ENCODE measurements at regions not wholly inside any gene's neighbourhood (a gene's known extent, or its start where the extent isn't known, plus 50 kb on each side); places are given as distances from the start of the nearest gene placed in this dataset.

GRCh38 chr9:107805201-107805600 lies 315.6 kb upstream of the KLF4 start:
- Histone ChIP-seq H3K36me3 (ENCODE audit: control insufficient read depth, low read length) (no peaks in the 10 kb centered on the region), H3K4me3 (ENCODE audit: low read length) (no peak overlapping the region), H3K4me2 (ENCODE audit: low read length) (no peak overlapping the region), H3K27ac (ENCODE audit: low read depth, low read length) (no peak overlapping the region), H3K9me2 (replicated peaks; ENCODE audit: control insufficient read depth, low read length) (no peaks in the 10 kb centered on the region), H4K20me1 (ENCODE audit: control insufficient read depth, insufficient read depth, low read depth, low read length) (no peaks in the 10 kb centered on the region), H3K79me2 (ENCODE audit: control insufficient read depth, low read length) (no peaks in the 10 kb centered on the region), H3K9me3 (ENCODE audit: control insufficient read depth, insufficient read depth, low read length) (no peaks in the 10 kb centered on the region), H3K4me1 (ENCODE audit: control insufficient read depth, low read length) (no peaks in the 10 kb centered on the region), H3K27me3 (ENCODE audit: control insufficient read depth, low read length) (no peaks in the 10 kb centered on the region), H3F3A (ENCODE audit: control insufficient read depth, insufficient read depth) (no peaks in the 10 kb centered on the region)
- TF ChIP-seq CTCF (IDR thresholded peaks at IDR 0.05; ENCODE audit: low read depth, low read length, poor library complexity, severe bottlenecking), result no peak
- no peak for TF ChIP-seq EZH2phosphoT487 (IDR thresholded peaks at IDR 0.05; ENCODE audit: borderline replicate concordance, low read length)

- no peaks in the 10 kb centered on the region for H3K36me3 ChIP-seq (ENCODE audit: control insufficient read depth, low read length)
- H3K9me3 ChIP-seq (ENCODE audit: control insufficient read depth, insufficient read depth, low read length), result no peaks in the 10 kb centered on the region
- H3K4me2 ChIP-seq (ENCODE audit: low read length), result no peak overlapping the region
- no peak overlapping the region for H3K27ac ChIP-seq (ENCODE audit: low read depth, low read length)
- H3F3A ChIP-seq (ENCODE audit: control insufficient read depth, insufficient read depth), result no peaks in the 10 kb centered on the region
- H4K20me1 ChIP-seq (ENCODE audit: control insufficient read depth, insufficient read depth, low read depth, low read length), result no peaks in the 10 kb centered on the region
- H3K79me2 ChIP-seq (ENCODE audit: control insufficient read depth, low read length), result no peaks in the 10 kb centered on the region
- no peaks in the 10 kb centered on the region for H3K27me3 ChIP-seq (ENCODE audit: control insufficient read depth, low read length)
- no peak overlapping the region for H3K4me3 ChIP-seq (ENCODE audit: low read length)
- H3K9me2 ChIP-seq (replicated peaks; ENCODE audit: control insufficient read depth, low read length), result no peaks in the 10 kb centered on the region
- H3K4me1 ChIP-seq (ENCODE audit: control insufficient read depth, low read length), result no peaks in the 10 kb centered on the region
- TF ChIP-seq CTCF (IDR thresholded peaks at IDR 0.05; ENCODE audit: low read depth, low read length, poor library complexity, severe bottlenecking) (no peak), EZH2phosphoT487 (IDR thresholded peaks at IDR 0.05; ENCODE audit: borderline replicate concordance, low read length) (no peak)
Measured at GRCh38 chr9:107794259-107794658, 304.7 kb upstream of the KLF4 start.

GRCh38 chr9:107793541-107793940 lies 304.0 kb upstream of the KLF4 start:
- TF ChIP-seq CTCF (IDR thresholded peaks at IDR 0.05; ENCODE audit: low read depth, low read length, poor library complexity, severe bottlenecking) (no peak), EZH2phosphoT487 (IDR thresholded peaks at IDR 0.05; ENCODE audit: borderline replicate concordance, low read length) (no peak)
- Histone ChIP-seq H3K4me2 (ENCODE audit: low read length) (no peak overlapping the region), H3K9me3 (ENCODE audit: control insufficient read depth, insufficient read depth, low read length) (no peaks in the 10 kb centered on the region), H4K20me1 (ENCODE audit: control insufficient read depth, insufficient read depth, low read depth, low read length) (no peaks in the 10 kb centered on the region), H3K4me3 (ENCODE audit: low read length) (no peak overlapping the region), H3K36me3 (ENCODE audit: control insufficient read depth, low read length) (no peaks in the 10 kb centered on the region), H3F3A (ENCODE audit: control insufficient read depth, insufficient read depth) (no peaks in the 10 kb centered on the region), H3K4me1 (ENCODE audit: control insufficient read depth, low read length) (no peaks in the 10 kb centered on the region), H3K27me3 (ENCODE audit: control insufficient read depth, low read length) (no peaks in the 10 kb centered on the region), H3K9me2 (replicated peaks; ENCODE audit: control insufficient read depth, low read length) (no peaks in the 10 kb centered on the region), H3K27ac (ENCODE audit: low read depth, low read length) (no peak overlapping the region), H3K79me2 (ENCODE audit: control insufficient read depth, low read length) (no peaks in the 10 kb centered on the region)

- H3K9me2 ChIP-seq (replicated peaks; ENCODE audit: control insufficient read depth, low read length), result no peaks in the 10 kb centered on the region
- H3K36me3 ChIP-seq (ENCODE audit: control insufficient read depth, low read length), result no peaks in the 10 kb centered on the region
- H3K27me3 ChIP-seq (ENCODE audit: control insufficient read depth, low read length), result no peaks in the 10 kb centered on the region
- H3F3A ChIP-seq (ENCODE audit: control insufficient read depth, insufficient read depth), result no peaks in the 10 kb centered on the region
- no peak overlapping the region for H3K27ac ChIP-seq (ENCODE audit: low read depth, low read length)
- H3K79me2 ChIP-seq (ENCODE audit: control insufficient read depth, low read length), result no peaks in the 10 kb centered on the region
- no peaks in the 10 kb centered on the region for H3K9me3 ChIP-seq (ENCODE audit: control insufficient read depth, insufficient read depth, low read length)
- no peak overlapping the region for H3K4me2 ChIP-seq (ENCODE audit: low read length)
- TF ChIP-seq CTCF (IDR thresholded peaks at IDR 0.05; ENCODE audit: low read depth, low read length, poor library complexity, severe bottlenecking) (no peak), EZH2phosphoT487 (IDR thresholded peaks at IDR 0.05; ENCODE audit: borderline replicate concordance, low read length) (no peak)
- no peaks in the 10 kb centered on the region for H4K20me1 ChIP-seq (ENCODE audit: control insufficient read depth, insufficient read depth, low read depth, low read length)
- H3K4me1 ChIP-seq (ENCODE audit: control insufficient read depth, low read length), result no peaks in the 10 kb centered on the region
- no peak overlapping the region for H3K4me3 ChIP-seq (ENCODE audit: low read length)
Measured at GRCh38 chr9:107792596-107792995, 303.0 kb upstream of the KLF4 start.
